Retinal pigment epithelial cell (primary cell): ENCODE measurements at regions not wholly inside any gene's neighbourhood (a gene's known extent, or its start where the extent isn't known, plus 50 kb on each side); places are given as distances from the start of the nearest gene placed in this dataset.
A peak's percentile ranks its signal among the peaks of the same experiment; 100 is the strongest.

Experiments
- DNase-seq: peaks from one replicate; pipeline ENCODE4 v3.0.0-alpha.2; 2010; ENCODE audit warnings: low read depth
- H3K4me3 ChIP-seq: 2 replicates; pipeline ENCODE4 v1.5.1; 2011; ENCODE audit warnings: mild to moderate bottlenecking, low read length, control low read depth, moderate library complexity
- CTCF ChIP-seq: conservative IDR thresholded peaks from 2 replicates; pipeline ENCODE4 v1.5.1; 2011; ENCODE audit warnings: low read depth, low read length, control low read depth, inconsistent platforms

- no peak overlapping the region for H3K4me3 ChIP-seq
- TF ChIP-seq CTCF = no peak
- DNase-seq = no peak
Measured at GRCh38 chr6:133594652-133595110, 294.2 kb upstream of the TCF21 start.

- TF ChIP-seq CTCF = no peak
- H3K4me3 ChIP-seq = no peak overlapping the region
- DNase-seq = no peak
Measured at GRCh38 chr6:133595111-133595761, 293.7 kb upstream of the TCF21 start.

GRCh38 chr6:133606852-133607251, 282.1 kb upstream of the TCF21 start:
- H3K4me3 ChIP-seq = no peak overlapping the region
- TF ChIP-seq CTCF = no peak
- no peak for DNase-seq

- no peak for TF ChIP-seq CTCF
- H3K4me3 ChIP-seq = no peak overlapping the region
- DNase-seq = no peak
Measured at GRCh38 chr6:133608620-133609019, 280.3 kb upstream of the TCF21 start.

GRCh38 chr6:133609415-133610226, 279.3 kb upstream of the TCF21 start:
- DNase-seq = peak; percentile 100
- no peak overlapping the region for H3K4me3 ChIP-seq
- TF ChIP-seq CTCF = no peak

DNA sequence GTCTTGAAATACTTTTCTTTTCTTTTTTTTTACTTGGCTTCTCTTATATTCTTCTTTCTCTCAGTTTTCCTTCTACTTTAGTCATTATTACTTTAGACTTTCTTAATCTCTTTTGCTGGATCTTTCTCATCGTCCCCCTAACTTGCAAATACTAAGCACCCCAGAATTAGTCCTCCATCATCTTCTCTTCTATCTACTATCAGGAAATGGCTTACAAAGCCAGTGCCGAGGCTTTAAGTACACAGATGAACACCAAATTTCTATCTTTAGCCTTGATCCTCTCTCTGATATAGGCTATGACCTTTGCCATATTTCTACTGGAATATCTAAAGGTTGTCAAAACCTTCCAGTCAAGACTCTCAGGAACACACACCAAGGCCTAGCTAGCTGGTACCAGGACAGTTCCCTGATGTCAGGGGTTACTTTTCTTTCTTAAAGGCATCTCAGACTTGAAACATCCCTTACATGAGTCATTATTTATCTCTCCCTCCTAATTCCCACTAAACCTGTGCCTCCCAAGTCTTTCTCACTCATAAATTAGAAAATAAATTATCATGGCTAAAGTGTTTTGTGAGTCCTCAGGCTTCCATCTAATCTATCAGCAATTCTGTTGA, 278.6 kb upstream of the TCF21 start:
- TF ChIP-seq CTCF = no peak
- H3K4me3 ChIP-seq = no peak overlapping the region
- DNase-seq = no peak
